ENCODE measurements at regions not wholly inside any gene's neighbourhood (a gene's known extent, or its start where the extent isn't known, plus 50 kb on each side); places are given as distances from the start of the nearest gene placed in this dataset.

DNA sequence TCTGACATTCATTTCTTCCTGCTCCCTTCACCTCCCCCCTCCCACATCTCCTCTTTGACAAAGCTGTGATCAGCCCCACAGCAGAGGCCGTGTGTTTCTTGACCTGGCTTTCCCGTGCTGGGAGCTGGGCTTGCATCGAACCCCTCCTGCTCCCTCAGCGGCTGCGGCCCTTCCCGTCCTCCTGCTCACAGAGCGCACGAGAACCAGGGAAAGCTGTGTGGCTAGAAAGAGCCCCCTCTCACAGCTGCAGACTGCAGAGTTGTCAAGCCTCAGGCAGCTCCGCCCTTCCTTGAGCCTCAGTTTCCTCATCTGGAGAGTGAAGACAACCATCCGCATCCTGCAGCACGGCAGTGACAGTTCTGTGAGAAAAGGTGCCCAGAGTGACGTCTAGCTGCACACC lies 65.7 kb upstream of the GLI2 start (continued):
- no peak for TF ChIP-seq NANOG (IDR thresholded peaks at IDR 0.05; ENCODE audit: insufficient read depth, low read depth, low read length, poor library complexity, severe bottlenecking)
